Middle frontal gyrus (tissue), 1 donor: ENCODE measurements at regions not wholly inside any gene's neighbourhood (a gene's known extent, or its start where the extent isn't known, plus 50 kb on each side); places are given as distances from the start of the nearest gene placed in this dataset.

Experiments
- DNase-seq: peaks from one replicate; pipeline ENCODE4 v3.0.0-alpha.2; 2015; ENCODE audit warnings: low spot score; ENCODE audit errors: extremely low spot score

DNA sequence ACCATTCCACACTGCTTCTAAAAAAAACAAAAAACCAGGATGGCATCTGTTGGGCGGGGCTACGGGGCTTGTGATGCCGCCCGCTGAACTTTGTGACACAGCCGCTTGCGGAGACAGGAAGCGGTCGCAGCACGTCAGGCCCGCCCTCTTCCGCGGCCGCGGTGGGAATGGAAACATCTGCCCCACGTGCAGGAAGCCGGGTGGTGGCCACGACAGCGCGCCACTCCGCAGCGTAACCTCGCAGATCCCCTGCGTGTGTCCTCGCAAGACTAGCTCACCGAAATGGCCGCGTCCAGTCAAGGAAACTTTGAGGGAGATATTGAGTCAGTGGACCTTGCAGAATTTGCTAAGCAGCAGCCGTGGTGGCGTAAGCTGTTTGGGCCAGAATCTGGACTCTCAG, 168.5 kb downstream of the SUCLG1 start:
- no peak for DNase-seq

DNA sequence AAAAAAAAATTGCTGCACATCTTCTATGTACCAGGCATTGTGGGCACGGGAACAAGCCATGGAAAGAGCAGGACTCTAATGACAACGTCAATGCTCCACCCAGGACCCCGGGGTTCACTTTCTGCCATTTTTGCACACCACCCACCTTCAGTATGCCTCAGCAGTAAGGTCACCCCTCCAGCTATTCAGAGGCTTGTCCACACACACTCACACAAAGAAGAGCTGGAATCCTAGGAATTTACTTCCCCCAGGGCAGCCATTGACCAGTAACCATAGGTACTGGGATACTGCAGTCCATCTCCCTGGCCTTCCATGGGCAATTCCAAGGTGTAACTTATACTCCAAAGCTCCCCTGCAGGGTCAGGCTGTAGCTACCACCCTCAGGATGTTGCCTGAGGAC, 170.8 kb downstream of the SUCLG1 start:
- DNase-seq: no peak

DNA sequence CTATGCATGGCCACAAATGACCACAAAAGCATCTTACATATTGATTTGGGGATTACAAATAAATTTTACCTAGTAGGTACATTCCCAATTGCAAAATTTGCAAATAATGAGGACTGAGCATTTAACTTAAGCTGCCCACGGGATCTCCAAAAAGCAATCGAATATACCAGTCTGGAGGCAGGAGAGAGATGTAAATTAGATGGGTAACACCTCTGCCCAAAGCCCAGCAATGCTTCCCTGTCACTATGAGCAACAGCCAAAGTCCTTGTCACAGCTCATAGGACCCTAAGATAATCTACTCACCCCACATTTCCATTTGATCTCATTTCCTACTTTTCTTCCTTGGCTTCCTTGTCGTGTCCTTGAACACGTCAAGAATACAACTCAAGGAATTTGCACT, 172.2 kb downstream of the SUCLG1 start:
- no peak for DNase-seq

DNA sequence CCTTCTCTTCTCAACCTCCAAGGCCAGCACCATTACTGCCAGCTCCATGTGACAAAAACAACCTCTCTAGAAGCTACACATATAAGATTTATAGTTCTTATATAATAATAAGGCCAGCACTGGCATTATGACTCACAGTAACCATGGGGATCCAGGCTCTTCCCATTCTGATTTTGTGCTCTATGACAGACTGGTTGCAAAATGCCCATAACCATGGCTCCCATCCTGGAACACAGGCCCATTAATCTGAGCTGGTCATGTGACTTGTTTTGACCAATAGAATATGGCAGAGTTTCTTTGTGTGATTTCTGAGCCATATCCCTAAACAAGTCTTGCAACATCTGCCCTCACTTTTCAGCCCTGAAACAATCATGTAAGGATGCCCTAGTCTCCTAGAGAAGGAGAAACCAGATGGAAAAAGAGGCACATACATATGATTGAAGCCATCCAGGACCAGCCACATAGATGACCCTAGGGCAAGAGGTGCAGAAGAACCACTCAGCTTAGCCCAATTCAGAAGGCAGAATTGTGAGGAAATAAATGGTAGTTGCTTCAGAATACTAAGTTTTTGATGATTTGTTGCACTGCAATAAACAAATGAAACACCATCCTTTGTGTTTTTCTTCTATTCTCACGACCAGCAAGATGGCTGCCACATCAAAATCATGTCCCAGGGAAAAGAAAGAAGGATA, 173.9 kb downstream of the SUCLG1 start:
- DNase-seq: no peak

DNA sequence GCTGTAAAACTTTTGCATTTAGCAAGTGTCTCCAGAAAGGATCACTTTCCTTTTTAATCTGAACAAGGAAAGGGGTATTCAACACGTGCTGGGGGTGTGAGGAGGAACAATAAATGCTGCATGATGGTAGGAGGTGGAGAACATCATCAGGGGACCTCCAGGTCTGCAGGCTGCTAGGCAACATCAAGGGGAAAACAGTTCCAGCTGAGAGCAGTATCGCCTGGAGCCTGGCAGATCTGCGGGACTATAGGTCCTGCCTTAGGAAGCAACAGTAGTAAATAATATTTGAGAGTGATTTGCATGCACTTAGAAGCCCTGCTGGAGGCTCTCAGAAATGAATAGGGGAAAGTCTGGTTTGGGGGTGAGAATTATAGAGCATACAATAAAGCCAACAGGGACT, 175.6 kb downstream of the SUCLG1 start:
- no peak for DNase-seq

DNA sequence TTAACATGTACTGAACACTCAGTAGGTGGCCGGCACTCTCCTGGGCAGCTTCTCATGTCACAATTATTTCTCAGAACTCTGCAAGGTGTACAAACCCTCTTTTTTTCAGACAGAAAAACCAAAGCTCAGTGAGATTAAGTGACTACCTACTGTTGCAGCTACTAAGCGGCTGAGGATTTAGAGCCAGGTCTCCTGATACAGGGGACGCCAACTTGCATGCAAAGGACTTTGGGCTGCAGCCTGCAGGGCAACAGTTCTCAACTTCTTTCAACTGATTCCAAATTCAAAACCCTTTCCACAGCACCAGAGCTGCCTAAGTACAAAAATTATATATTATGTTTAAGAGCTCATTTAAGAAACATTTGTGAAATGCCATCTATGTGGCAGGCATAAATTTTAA, 177.6 kb downstream of the SUCLG1 start:
- DNase-seq: no peak

DNA sequence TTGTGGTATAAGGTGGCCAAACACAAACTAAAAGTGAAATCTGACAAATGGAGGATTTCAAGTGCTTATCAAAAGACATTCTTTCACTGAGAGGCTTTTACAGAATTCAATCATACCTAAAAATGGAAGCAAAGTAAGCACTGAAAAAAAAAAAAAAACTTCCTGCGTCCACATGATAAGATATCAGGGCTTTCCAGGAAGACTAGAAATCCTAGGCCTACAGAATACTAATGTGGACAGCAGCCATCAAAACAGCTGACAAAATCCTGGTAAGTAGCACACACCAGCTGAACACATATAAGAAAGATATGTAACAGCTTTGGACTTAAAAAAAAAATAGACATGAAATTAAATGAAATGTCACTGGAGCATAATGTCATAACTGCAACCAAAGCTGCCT, 178.2 kb downstream of the SUCLG1 start:
- no peak for DNase-seq

DNA sequence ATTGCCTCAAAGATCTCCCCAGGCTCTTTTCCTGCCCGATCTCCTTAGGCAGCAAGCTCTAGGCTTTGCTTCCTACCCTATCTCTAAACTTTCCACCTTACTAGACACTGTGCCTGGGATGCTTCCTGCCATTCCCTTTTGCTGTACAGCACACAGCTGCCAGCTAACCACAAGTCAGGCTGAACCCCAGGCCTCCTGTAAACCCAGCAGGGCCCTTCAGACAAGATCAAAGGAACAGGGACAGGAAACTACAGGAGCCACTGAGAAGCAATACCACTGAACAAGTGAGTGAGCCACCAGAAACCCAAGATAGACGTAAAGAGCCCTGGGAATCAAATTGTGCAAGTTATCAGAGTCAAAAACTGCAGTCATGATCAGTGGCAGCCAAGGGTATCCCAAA, 180.7 kb downstream of the SUCLG1 start:
- no peak for DNase-seq

DNA sequence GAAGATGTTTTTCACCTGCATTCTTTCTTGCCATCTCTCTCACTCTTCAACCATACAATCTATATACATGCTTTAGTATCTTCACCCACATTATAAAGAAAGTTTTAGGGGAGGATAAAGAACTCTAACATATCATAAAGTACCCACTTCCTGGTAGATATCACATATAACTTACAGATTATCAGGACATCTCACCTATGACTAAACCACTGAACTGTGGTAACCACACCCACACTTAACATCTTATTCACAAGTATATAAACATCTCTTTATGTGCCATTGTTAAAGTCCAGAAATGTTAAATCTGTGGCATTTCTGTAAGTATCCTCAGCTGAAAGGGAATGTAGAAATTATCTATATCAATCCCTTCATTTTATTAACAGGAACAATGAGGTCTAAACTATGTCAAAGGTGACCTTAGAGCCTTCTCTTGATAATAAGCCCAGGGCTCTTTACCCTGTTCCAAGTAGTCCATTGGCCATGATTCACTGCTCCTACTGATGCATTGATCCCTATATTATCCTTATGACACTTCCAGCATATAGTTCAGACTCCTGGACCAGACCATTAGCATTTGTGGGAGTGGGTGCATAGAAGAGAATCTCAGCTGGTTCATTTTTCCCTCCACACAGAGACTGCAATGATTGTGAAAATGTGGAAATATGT, 182.4 kb downstream of the SUCLG1 start:
- DNase-seq: no peak

DNA sequence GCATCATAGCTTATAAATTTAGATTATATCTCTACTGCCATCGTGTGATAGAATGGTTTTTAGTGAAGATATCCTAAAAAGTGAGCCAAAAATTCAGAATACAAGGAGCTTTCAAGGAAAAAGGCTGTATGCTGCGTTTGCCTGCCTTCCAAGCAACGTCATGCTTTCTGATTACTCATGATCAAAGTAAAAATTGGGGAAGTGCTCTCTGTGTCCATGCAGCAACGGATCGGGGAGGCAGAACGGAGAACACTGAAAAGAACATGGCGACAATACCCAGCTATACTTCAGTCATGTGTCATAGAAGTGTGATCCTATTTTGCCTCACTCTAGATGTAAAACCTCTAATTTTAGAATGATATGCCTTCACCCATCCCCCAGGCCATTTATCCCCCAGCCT, 185.7 kb downstream of the SUCLG1 start:
- no peak for DNase-seq

DNA sequence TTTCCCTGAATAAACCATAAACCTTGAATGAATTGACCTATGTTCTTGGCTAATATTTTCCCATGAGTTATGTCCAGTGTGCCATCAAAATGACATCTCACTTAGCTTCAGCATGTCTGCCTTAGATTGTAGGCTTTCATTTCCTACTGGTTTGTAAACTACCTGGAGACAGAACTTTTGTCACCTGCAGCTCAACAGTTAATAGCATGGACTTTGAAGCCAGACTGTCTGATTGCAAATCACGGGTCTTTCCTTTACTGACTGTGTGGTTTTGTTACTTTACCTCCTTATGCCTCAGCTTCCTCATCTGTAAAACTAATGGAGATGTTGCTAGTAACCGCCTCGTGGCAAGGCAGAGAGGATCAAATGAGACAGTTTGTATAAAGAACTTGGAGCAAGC, 187.1 kb downstream of the SUCLG1 start:
- no peak for DNase-seq

DNA sequence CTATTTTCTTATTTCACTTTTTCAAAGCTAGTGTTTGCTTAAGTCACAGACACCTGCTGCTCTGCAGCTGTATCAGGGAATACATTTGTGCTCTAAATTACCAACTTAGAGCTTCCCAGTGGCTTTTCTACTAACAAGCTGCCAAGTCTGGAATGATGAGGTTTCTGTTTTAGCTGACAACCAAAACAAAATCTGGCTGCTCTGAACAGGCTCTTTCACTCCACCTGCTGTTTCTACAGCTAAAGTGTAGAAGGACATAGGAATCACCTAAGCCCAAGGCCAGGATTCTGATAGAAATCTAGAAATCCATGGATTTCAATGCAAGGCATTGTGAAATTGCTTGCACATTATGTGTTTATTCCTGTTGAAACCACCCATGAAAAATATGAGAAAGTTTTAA, 201.2 kb downstream of the SUCLG1 start:
- no peak for DNase-seq

DNA sequence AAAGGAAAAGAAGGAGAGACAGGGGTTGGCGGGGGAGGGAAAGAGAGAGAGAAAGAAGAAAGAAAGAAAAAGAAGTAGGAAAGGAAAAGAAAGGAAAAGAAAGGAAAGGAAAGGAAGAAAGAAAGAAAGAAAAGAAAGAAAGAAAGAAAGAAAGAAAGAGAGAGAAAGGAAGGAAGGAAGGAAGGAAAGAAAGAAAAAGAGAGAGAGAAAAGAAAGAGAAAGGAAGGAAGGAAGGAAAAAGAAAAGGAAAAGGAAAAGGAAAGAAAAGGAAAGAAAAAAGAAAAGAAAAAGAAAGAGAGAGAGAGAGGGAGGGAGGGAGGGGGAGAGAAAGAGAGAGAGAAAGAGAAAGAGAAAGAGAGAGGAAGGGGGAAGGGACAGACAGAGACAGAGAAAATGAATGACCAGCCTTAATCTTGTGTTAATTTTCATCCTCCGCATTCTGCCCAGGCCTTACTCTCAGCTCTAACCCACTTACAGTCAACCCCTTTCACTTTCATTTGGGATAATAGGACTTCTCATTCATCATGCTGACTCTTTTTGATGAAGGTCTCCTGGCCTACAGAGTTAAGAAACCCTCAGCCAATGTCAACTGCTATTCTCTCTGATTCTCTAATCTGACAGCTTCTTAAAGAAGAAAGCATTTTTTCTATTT, 207.3 kb downstream of the SUCLG1 start:
- no peak for DNase-seq

DNA sequence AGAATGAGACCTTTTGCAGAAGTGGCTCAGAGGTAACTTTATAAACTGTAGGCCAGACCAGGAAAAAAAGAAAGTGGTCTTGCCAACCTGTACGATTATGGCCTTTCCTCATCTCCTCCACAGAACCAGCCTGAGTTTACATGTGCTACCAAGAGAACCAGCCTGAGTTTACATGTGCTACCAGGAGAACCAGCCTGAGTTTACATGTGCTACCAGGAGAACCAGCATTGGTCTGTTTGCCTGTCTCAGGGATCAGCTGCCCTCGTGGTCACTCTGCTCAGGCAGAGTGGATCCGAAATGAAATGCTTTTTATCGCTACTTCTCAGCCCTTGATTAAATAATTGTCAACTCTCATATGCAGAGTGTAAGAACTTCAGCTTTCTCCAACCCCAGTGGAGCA, 209.9 kb downstream of the SUCLG1 start:
- no peak for DNase-seq

DNA sequence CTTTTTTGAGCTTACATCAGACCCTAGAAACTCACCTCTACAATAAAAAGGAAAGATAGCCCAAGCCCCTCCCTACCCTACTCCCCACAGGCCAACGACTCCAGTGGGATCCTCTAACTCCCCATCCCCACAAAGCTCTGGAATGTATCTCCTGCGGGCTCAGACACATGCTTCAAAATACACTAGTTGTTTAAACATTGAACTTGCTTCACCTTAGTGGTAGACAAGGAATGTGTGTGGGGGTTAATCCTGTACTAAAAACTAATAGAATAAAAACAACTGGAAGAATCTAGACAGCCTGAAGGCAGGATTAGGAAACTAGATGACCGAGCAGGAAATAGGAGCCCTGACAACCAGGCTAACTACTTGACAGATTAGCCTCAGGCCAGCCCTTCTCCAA, 211.5 kb downstream of the SUCLG1 start:
- no peak for DNase-seq

DNA sequence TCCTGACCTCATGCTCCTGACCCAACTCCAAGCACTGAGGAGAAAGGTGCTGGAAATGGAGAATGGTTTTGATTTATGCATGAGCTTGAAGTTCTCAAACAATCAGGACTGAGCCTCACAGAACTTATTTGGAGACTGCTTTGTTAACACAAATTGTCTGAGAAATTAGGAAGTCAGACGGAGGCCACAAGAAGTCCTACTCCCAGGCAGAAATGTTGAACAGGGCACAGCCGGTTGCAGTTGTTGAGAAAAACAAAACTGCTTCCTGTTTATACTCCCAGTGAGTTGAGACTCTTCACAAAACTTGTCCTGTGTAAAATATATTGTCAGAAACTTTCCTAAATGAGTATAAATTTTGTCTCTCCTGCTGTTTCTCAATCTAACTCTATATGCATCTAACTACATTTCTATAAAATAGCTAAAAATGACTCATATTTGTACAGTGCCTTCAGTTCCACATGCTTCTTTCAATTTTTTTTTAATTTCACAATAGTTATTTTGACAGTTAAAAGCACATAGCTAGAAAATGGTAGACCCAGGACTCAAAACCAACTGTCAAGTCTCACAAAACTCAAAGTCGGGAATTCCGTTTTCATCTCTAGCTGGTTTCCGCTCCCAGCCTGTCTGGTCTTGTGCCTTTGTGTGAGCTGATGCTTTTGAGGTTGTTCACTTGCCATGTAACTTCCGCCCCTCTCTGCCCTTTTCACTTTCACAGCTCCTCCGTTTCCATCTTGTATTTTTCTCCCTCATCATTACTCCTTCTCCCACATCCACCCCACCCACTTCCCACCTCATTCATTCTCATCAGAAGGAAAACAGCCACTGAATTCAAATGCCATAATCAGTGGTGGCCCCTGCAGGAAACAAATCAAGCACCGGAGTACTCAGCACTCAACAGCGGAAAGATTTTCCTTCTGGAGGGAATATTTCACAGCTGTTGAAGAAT, 215.0 kb downstream of the SUCLG1 start:
- no peak for DNase-seq

DNA sequence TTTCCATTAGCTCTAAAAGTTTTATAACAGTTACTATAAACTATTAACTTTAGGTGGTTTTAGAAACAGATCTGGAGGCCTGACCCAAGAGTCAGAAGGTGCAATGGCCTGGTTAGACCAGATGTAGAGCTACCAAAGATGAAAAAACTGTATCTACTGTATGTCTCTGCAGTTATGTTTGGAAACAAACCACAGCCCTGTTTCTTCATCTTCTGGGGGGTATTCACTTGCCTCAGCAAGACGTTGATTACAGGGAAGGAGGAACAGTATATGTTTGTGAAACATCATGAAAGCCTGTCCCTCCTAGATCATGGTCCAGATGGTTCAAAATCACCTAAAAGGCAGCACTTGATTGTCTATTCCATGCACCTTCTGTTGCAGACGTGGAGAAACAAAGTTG, 220.2 kb downstream of the SUCLG1 start:
- no peak for DNase-seq

DNA sequence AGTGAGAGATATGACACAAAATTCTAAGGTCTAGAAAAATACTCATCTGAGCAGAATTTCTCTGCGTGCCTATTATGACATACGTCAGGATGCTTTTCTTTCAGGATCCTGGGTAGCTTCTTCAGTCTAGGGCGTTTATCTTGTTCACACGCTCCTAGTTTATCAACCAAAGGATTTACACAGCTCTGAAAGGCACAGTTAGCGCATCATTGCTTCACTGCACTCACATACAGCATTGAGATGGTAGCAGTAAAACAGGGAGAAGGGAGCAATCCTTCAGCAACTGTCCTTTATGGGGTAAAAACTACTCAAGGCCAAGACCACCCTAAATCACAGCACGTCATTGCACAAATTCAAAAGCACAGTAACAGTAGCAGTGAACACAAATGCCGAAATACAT, 222.8 kb downstream of the SUCLG1 start:
- no peak for DNase-seq

DNA sequence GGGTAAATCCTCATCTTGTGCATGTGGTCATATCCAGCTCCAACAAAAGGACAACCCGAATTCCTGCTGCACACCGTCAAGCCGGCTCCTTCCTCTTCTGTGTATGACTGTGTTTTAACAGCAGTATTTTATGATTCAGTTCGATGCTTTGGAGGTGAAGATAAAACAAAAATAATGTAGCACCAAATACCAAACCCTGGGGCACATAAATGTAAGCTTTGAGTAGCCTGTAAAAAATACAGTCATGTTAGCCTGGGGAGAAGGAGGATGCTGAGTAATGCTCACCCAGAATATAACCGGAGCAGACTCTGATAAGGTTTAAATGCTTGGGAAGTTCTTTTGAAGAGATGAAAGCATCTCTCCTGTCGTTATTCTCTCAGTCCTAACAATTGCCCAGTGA, 225.0 kb downstream of the SUCLG1 start:
- no peak for DNase-seq

DNA sequence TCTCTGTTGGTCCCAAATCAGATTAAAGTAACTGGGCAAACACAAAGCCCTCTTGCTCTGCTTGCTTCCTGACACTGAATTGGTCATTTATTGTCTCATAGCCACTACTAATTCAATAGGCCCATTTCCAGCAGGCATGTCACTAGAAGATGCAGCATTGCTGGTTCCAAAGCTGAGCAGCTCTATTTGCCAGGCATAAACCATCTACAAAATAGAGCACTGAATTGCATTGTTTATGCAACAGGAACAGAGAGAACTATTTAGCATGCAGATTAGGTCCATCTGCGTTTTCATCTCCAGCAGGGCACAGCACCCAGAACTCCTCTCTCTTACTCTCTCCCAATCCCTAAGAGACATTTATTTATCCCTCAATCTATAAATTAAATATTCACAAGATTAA, 227.6 kb downstream of the SUCLG1 start:
- peak; percentile 62 for DNase-seq

DNA sequence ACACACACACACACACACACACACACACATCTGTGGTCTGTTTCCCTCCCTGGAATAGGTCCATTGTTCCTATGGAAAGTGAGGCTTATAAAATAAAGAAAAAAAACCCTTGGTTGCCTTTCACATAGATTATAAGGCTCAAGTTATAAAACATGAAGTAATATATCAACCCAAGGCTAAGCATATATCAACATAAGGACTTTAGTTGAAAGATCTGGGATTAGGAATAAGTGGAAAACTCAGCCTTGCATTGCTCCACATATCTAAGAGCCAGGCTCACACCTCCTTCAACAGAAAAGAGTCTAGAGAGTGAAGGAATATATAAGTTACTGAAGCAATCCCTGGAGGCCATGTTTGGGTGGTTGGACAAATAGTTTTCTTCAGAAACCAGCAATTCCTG, 235.0 kb downstream of the SUCLG1 start:
- DNase-seq: no peak

DNA sequence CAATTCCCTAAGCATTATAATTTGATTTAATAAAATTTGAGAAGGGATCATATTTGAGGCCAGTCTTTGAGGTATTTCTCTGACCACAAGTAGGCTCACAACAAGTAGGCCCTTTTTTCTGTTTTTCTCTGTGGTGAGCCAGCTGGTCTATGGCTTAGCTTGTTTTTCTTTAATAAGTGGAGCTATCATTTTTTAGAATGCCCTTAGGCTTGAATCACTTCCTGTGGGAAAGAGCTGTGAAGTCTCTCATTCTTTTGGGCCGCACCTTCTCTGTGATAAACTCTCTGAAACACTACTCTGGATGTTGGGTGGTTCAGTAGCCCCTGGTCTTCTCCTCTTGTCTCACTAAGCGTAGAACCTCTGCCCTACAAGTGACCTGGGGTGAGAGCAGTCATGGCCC, 235.9 kb downstream of the SUCLG1 start:
- no peak for DNase-seq
